H9 (cell line): ENCODE measurements at regions not wholly inside any gene's neighbourhood (a gene's known extent, or its start where the extent isn't known, plus 50 kb on each side); places are given as distances from the start of the nearest gene placed in this dataset.

Source experiments
- DNase-seq: peaks from one replicate; pipeline ENCODE4 v3.0.0-alpha.2; 2017
- H2AFZ ChIP-seq: one replicate; pipeline ENCODE4 v1.6.1; 2013; ENCODE audit warnings: mild to moderate bottlenecking, low read length, control low read depth, moderate library complexity
- H2AK5ac ChIP-seq: 2 replicates; pipeline ENCODE4 v1.6.1; 2013; ENCODE audit warnings: low read length, control low read depth, mixed read lengths; ENCODE audit not compliant: insufficient read length
- H2BK120ac ChIP-seq: one replicate; pipeline ENCODE4 v1.6.1; 2013; ENCODE audit warnings: low read depth, mild to moderate bottlenecking, low read length, control low read depth, inconsistent platforms; ENCODE audit not compliant: poor library complexity, severe bottlenecking
- H2BK12ac ChIP-seq: 2 replicates; pipeline ENCODE4 v1.6.1; 2013; ENCODE audit warnings: low read length, control low read depth, mixed read lengths, low read depth; ENCODE audit not compliant: insufficient read length
- H2BK15ac ChIP-seq: 2 replicates; pipeline ENCODE4 v1.6.1; 2013; ENCODE audit warnings: low read depth, low read length, control low read depth
- H2BK20ac ChIP-seq: one replicate; pipeline ENCODE4 v1.6.1; 2013; ENCODE audit warnings: low read depth, mild to moderate bottlenecking, low read length, control low read depth, inconsistent platforms; ENCODE audit not compliant: poor library complexity, severe bottlenecking
- H2BK5ac ChIP-seq: 2 replicates; pipeline ENCODE4 v1.6.1; 2013; ENCODE audit warnings: low read length, control low read depth, mixed read lengths; ENCODE audit not compliant: insufficient read length
- H3K14ac ChIP-seq: 2 replicates; pipeline ENCODE4 v1.6.1; 2013; ENCODE audit warnings: low read length, control low read depth; ENCODE audit not compliant: insufficient read depth
- H3K18ac ChIP-seq: 2 replicates; pipeline ENCODE4 v1.6.1; 2013; ENCODE audit warnings: low read depth, mild to moderate bottlenecking, mixed read lengths, low read length, control low read depth; ENCODE audit not compliant: insufficient read length
- H3K23ac ChIP-seq: 2 replicates; pipeline ENCODE4 v1.6.1; 2013; ENCODE audit warnings: low read length, control low read depth, mixed read lengths, low read depth; ENCODE audit not compliant: insufficient read length
- H3K23me2 ChIP-seq: 2 replicates; pipeline ENCODE4 v1.6.1; 2013; ENCODE audit warnings: low read depth, mild to moderate bottlenecking, mixed read lengths, low read length, control low read depth; ENCODE audit not compliant: insufficient read length, poor library complexity, severe bottlenecking
- H3K27ac ChIP-seq: 2 replicates; pipeline ENCODE4 v1.5.1; 2013; ENCODE audit warnings: low read length, control low read depth, mixed read lengths, low read depth; ENCODE audit not compliant: insufficient read length
- H3K27me3 ChIP-seq: 2 replicates; pipeline ENCODE4 v1.6.1; 2013; ENCODE audit warnings: low read length, control low read depth, inconsistent platforms; ENCODE audit not compliant: insufficient read depth
- H3K4ac ChIP-seq: 2 replicates; pipeline ENCODE4 v1.6.1; 2013; ENCODE audit warnings: low read depth, mild to moderate bottlenecking, control low read depth, inconsistent platforms, low read length, moderate library complexity
- H3K4me1 ChIP-seq: 2 replicates; pipeline ENCODE4 v1.6.1; 2013; ENCODE audit warnings: low read length, control low read depth, inconsistent platforms; ENCODE audit not compliant: insufficient read depth
- H3K4me2 ChIP-seq: 2 replicates; pipeline ENCODE4 v1.6.1; 2013; ENCODE audit warnings: low read length, control low read depth, mixed read lengths; ENCODE audit not compliant: insufficient read length, insufficient read depth
- H3K56ac ChIP-seq: 2 replicates; pipeline ENCODE4 v1.6.1; 2013; ENCODE audit warnings: low read depth, mild to moderate bottlenecking, mixed read lengths, low read length, control low read depth; ENCODE audit not compliant: insufficient read length
- H3K79me1 ChIP-seq: 2 replicates; pipeline ENCODE4 v1.6.1; 2013; ENCODE audit warnings: low read depth, mild to moderate bottlenecking, moderate library complexity, low read length, control low read depth, inconsistent platforms; ENCODE audit not compliant: insufficient read depth, poor library complexity, severe bottlenecking
- H3K79me2 ChIP-seq: 2 replicates; pipeline ENCODE4 v1.6.1; 2013; ENCODE audit warnings: low read length, control low read depth, inconsistent platforms; ENCODE audit not compliant: insufficient read depth
- H3K9ac ChIP-seq: 2 replicates; pipeline ENCODE4 v1.6.1; 2013; ENCODE audit warnings: low read length, control low read depth, mixed read lengths; ENCODE audit not compliant: insufficient read length; ENCODE audit errors: extremely low read depth
- H3K9me3 ChIP-seq: one replicate; pipeline ENCODE4 v1.6.1; 2013; ENCODE audit warnings: low read depth, low read length, inconsistent platforms; ENCODE audit not compliant: control insufficient read depth
- H3T11ph ChIP-seq: one replicate; pipeline ENCODE4 v1.6.1; 2013; ENCODE audit warnings: mild to moderate bottlenecking, low read length, control low read depth, inconsistent platforms
- H4K20me1 ChIP-seq: one replicate; pipeline ENCODE4 v1.6.1; 2013; ENCODE audit not compliant: control insufficient read depth, insufficient read length, insufficient read depth
- H4K5ac ChIP-seq: 2 replicates; pipeline ENCODE4 v1.6.1; 2013; ENCODE audit warnings: low read depth, mild to moderate bottlenecking, mixed read lengths, low read length, control low read depth; ENCODE audit not compliant: insufficient read length
- H4K8ac ChIP-seq: replicated peaks from 2 replicates; pipeline ENCODE4 v1.6.1; 2013; ENCODE audit warnings: low read length, control low read depth, mixed read lengths, low read depth; ENCODE audit not compliant: insufficient read length
- H4K91ac ChIP-seq: 2 replicates; pipeline ENCODE4 v1.6.1; 2013; ENCODE audit warnings: low read depth, mild to moderate bottlenecking, moderate library complexity, mixed read lengths, low read length, control low read depth; ENCODE audit not compliant: insufficient read length
- H3K27ac Mint-ChIP-seq, 3 experiments: 2 replicates in 2 of 3; 3 replicates in 1 of 3; pipeline ENCODE4 v1.8.0; 2020 to 2021; ENCODE audit warnings: mixed read lengths in 3 of 3, mild to moderate bottlenecking in 1 of 3, moderate library complexity in 1 of 3
- H3K27me3 Mint-ChIP-seq: 2 replicates; pipeline ENCODE4 v1.8.0; 2021; ENCODE audit warnings: low read depth, mild to moderate bottlenecking, moderate library complexity, mixed read lengths
- H3K36me3 Mint-ChIP-seq, 3 experiments: 2 replicates in 2 of 3; 3 replicates in 1 of 3; pipeline ENCODE4 v1.8.0; 2020 to 2021; ENCODE audit warnings: low read depth in 3 of 3, mixed read lengths in 3 of 3; ENCODE audit not compliant: insufficient read depth in 1 of 3
- H3K4me1 Mint-ChIP-seq, 2 experiments: 2 replicates each; pipeline ENCODE4 v1.8.0; 2020; ENCODE audit warnings: mixed read lengths in 2 of 2
- H3K4me3 Mint-ChIP-seq, 2 experiments: 2 replicates in 1 of 2; 3 replicates in 1 of 2; pipeline ENCODE4 v1.8.0; 2020 to 2021; ENCODE audit warnings: mild to moderate bottlenecking in 2 of 2, mixed read lengths in 2 of 2, moderate library complexity in 1 of 2
- H3K9me3 Mint-ChIP-seq, 2 experiments: 2 replicates in 1 of 2; 3 replicates in 1 of 2; pipeline ENCODE4 v1.8.0; 2020; ENCODE audit warnings: mild to moderate bottlenecking in 2 of 2, mixed read lengths in 2 of 2, moderate library complexity in 1 of 2
- WGBS: extraction: QIAGEN DNeasy Blood & Tissue Kit; methylation state at CpG from one replicate; pipeline ENCODE4 v1.1.7; 2013; ENCODE audit warnings: missing lambda C conversion rate, low lambda C conversion rate, mixed read lengths; ENCODE audit not compliant: insufficient read length; ENCODE audit errors: extremely low coverage; 5-methylcytosine and 5-hydroxymethylcytosine counted together
- TF ChIP-seq, protein P1 (sequence below): fragments of 200-600 bp; sonication (generic); conservative IDR thresholded peaks from 3 replicates; pipeline ENCODE4 v1.8.0; 2021; ENCODE audit warnings: antibody characterized with exemption, mild to moderate bottlenecking

DNA sequence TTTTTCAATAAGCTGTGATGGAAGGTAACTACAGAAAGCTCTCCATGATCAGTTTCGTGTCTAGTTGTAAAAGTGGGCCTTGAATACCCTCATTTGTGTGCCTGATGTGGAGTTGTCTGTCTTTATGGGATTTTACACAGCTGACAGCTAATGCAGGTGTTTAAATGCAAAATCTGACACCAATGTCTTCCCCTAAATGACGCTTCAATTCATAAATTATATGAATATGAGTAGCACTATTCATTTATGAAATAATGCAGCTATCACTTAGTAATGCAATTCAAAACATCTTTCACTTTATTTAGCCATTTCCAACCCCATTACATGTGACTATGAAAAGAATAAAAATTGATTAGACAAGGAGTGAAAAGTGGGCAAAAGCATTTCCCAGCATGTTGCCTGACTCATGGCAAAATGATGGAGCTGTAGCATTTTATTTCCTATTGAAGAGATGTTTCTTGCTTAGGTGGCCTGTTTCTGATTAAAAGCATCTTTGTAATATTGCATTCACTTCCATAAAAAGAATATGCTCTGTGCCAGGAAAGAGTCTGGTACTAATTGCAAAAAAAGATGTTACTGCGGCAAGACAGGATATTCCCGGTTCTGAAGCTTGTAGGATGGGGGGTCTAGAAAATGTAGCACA lies 116.7 kb upstream of the HAPLN1 start:
- TF ChIP-seq, protein P1, sequence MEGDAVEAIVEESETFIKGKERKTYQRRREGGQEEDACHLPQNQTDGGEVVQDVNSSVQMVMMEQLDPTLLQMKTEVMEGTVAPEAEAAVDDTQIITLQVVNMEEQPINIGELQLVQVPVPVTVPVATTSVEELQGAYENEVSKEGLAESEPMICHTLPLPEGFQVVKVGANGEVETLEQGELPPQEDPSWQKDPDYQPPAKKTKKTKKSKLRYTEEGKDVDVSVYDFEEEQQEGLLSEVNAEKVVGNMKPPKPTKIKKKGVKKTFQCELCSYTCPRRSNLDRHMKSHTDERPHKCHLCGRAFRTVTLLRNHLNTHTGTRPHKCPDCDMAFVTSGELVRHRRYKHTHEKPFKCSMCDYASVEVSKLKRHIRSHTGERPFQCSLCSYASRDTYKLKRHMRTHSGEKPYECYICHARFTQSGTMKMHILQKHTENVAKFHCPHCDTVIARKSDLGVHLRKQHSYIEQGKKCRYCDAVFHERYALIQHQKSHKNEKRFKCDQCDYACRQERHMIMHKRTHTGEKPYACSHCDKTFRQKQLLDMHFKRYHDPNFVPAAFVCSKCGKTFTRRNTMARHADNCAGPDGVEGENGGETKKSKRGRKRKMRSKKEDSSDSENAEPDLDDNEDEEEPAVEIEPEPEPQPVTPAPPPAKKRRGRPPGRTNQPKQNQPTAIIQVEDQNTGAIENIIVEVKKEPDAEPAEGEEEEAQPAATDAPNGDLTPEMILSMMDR, result no peak
- Mint-ChIP-seq H3K9me3 (no peaks in the 10 kb centered on the region; a peak in 1 of 5 replicates), H3K4me1 (no peaks in the 10 kb centered on the region), H3K4me3 (no peak overlapping the region), H3K36me3 (no peaks in the 10 kb centered on the region), H3K27ac (no peak overlapping the region), H3K27me3 (no peaks in the 10 kb centered on the region)
- Histone ChIP-seq H3K14ac (no peak overlapping the region), H2BK120ac (no peak overlapping the region), H2AK5ac (no peak overlapping the region), H4K91ac (no peak overlapping the region), H3K27me3 (no peaks in the 10 kb centered on the region), H3K27ac (no peak overlapping the region), H3K18ac (no peak overlapping the region), H3K56ac (no peak overlapping the region), H3K79me1 (no peaks in the 10 kb centered on the region), H3K4me2 (no peak overlapping the region), H2BK15ac (no peak overlapping the region), H3K4ac (no peak overlapping the region), H3T11ph (no peak overlapping the region), H3K23me2 (no peaks in the 10 kb centered on the region), H4K20me1 (no peaks in the 10 kb centered on the region), H4K8ac (no peak overlapping the region), H3K79me2 (no peaks in the 10 kb centered on the region), H3K9ac (no peak overlapping the region), H3K9me3 (no peaks in the 10 kb centered on the region), H2BK5ac (no peak overlapping the region), H2BK12ac (no peak overlapping the region), H2BK20ac (no peak overlapping the region), H4K5ac (no peak overlapping the region), H3K23ac (no peak overlapping the region), H2AFZ (no peak overlapping the region), H3K4me1 (no peaks in the 10 kb centered on the region)
- no peak for DNase-seq
- no CpG with 5 or more reads among the region's 4 CpGs for WGBS
